PC-9 (cell line): ENCODE measurements at regions not wholly inside any gene's neighbourhood (a gene's known extent, or its start where the extent isn't known, plus 50 kb on each side); places are given as distances from the start of the nearest gene placed in this dataset.

Experiments used
- BruUV-seq: library from RNA; stranded (reverse); fragments of 400-500 nt; replicated peaks from 2 replicates; lab custom pipeline; 2021; lab: Mats Ljungman, UMichigan
- CTCF ChIA-PET: fragments of 300-600 bp; sonication (Branson Sonifier 250); formaldehyde crosslinking; loops from one replicate; lab custom pipeline; 2022; ENCODE audit warnings: antibody characterized with exemption; lab: Charles Lee
- POLR2A ChIA-PET: fragments of 300-600 bp; sonication (Branson Sonifier 250); formaldehyde crosslinking; loops from one replicate; lab custom pipeline; 2022; ENCODE audit warnings: antibody characterized with exemption; ENCODE audit not compliant: unreplicated experiment; lab: Charles Lee
- DNase-seq, 2 experiments: peaks; one replicate each; pipeline versions ENCODE4 v3.0.0 to v3.0.0-alpha.2; 2015 to 2022; ENCODE audit warnings: mixed read lengths in 1 of 2
- H2AFZ ChIP-seq: fragments of 200-600 bp; sonication (generic); 2 replicates; pipeline ENCODE4 v1.8.1; 2017; ENCODE audit warnings: antibody characterized with exemption
- H3F3A ChIP-seq: fragments of 200-600 bp; sonication (generic); 2 replicates; pipeline ENCODE4 v1.8.1; 2017; ENCODE audit warnings: antibody characterized with exemption, mild to moderate bottlenecking, low read depth; ENCODE audit not compliant: insufficient read depth
- H3K27ac ChIP-seq: fragments of 200-600 bp; sonication (generic); 2 replicates; pipeline ENCODE4 v1.6.1; 2016; ENCODE audit warnings: mixed run types
- H3K27me3 ChIP-seq: fragments of 200-600 bp; sonication (generic); 2 replicates; pipeline ENCODE4 v1.6.1; 2016; ENCODE audit warnings: low read depth, mixed run types; ENCODE audit not compliant: insufficient read depth
- H3K36me3 ChIP-seq: fragments of 200-600 bp; sonication (generic); 2 replicates; pipeline ENCODE4 v1.6.1; 2016; ENCODE audit warnings: low read depth, mixed run types
- H3K4me1 ChIP-seq: fragments of 200-600 bp; sonication (generic); replicated peaks from 2 replicates; pipeline ENCODE4 v1.6.1; 2016; ENCODE audit warnings: mixed run types; ENCODE audit not compliant: insufficient read depth
- H3K4me2 ChIP-seq: fragments of 200-600 bp; sonication (generic); 2 replicates; pipeline ENCODE4 v1.6.1; 2017; ENCODE audit warnings: mixed run types
- H3K4me3 ChIP-seq: fragments of 200-600 bp; sonication (generic); 2 replicates; pipeline ENCODE4 v1.6.1; 2016; ENCODE audit warnings: mixed run types
- H3K79me2 ChIP-seq: fragments of 200-600 bp; sonication (generic); 2 replicates; pipeline ENCODE4 v1.6.1; 2017; ENCODE audit warnings: low read depth, mixed run types
- H3K9me2 ChIP-seq: fragments of 200-600 bp; sonication (generic); 2 replicates; pipeline ENCODE4 v1.8.1; 2017; ENCODE audit warnings: mild to moderate bottlenecking; ENCODE audit not compliant: insufficient read depth
- H3K9me3 ChIP-seq: fragments of 200-600 bp; sonication (generic); 2 replicates; pipeline ENCODE4 v1.8.1; 2016; ENCODE audit warnings: low read depth; ENCODE audit not compliant: insufficient read depth
- H4K20me1 ChIP-seq: fragments of 200-600 bp; sonication (generic); 2 replicates; pipeline ENCODE4 v1.8.1; 2017; ENCODE audit not compliant: insufficient read depth
- EZH2 ChIP-seq: fragments of 200-600 bp; sonication (generic); IDR thresholded peaks from 2 replicates; pipeline ENCODE4 v1.8.0; 2017; ENCODE audit warnings: antibody characterized with exemption, low read depth
- intact Hi-C: fragments of 100-400 bp; cut with micrococcal nuclease; formaldehyde crosslinking; loops from one replicate; pipeline ENCODE4 v1.10.0; 2022; ENCODE audit not compliant: unreplicated experiment
- TF ChIP-seq, protein P1 (sequence below): fragments of 200-600 bp; sonication (generic); conservative IDR thresholded peaks from 2 replicates; pipeline ENCODE4 v1.6.1; 2017; ENCODE audit warnings: mixed run types, antibody characterized with exemption, mild to moderate bottlenecking, moderate library complexity

GRCh38 chr7:153090764-153091163, 331.2 kb downstream of the ACTR3B start:
- CTCF ChIA-PET, result no interaction called here
- intact Hi-C loops, result no loop called here
- no peak for TF ChIP-seq EZH2
- TF ChIP-seq, protein P1, sequence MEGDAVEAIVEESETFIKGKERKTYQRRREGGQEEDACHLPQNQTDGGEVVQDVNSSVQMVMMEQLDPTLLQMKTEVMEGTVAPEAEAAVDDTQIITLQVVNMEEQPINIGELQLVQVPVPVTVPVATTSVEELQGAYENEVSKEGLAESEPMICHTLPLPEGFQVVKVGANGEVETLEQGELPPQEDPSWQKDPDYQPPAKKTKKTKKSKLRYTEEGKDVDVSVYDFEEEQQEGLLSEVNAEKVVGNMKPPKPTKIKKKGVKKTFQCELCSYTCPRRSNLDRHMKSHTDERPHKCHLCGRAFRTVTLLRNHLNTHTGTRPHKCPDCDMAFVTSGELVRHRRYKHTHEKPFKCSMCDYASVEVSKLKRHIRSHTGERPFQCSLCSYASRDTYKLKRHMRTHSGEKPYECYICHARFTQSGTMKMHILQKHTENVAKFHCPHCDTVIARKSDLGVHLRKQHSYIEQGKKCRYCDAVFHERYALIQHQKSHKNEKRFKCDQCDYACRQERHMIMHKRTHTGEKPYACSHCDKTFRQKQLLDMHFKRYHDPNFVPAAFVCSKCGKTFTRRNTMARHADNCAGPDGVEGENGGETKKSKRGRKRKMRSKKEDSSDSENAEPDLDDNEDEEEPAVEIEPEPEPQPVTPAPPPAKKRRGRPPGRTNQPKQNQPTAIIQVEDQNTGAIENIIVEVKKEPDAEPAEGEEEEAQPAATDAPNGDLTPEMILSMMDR, result no peak

GRCh38 chr7:153091477-153091876, 331.9 kb downstream of the ACTR3B start:
- Histone ChIP-seq H3K9me3 (no peaks in the 10 kb centered on the region; the same call in 1 of the 2 replicates), H3K27me3 (peaks cover 96% of the 10 kb centered on the region), H3F3A (no peaks in the 10 kb centered on the region), H3K4me2 (no peak overlapping the region), H4K20me1 (no peaks in the 10 kb centered on the region), H3K27ac (no peak overlapping the region), H3K9me2 (no peaks in the 10 kb centered on the region), H3K4me1 (no peaks in the 10 kb centered on the region), H2AFZ (no peak overlapping the region), H3K36me3 (no peaks in the 10 kb centered on the region), H3K79me2 (no peaks in the 10 kb centered on the region), H3K4me3 (no peak overlapping the region)
- intact Hi-C loops, result no loop called here
- no TSS peak for BruUV-seq
- no peak for DNase-seq
- ChIA-PET POLR2A (no interaction called here), CTCF (no interaction called here)
- TF ChIP-seq EZH2, result no peak
- TF ChIP-seq, protein P1, result no peak

More at GRCh38 chr7:153090764-153091163, 331.2 kb downstream of the ACTR3B start:
- POLR2A ChIA-PET, result no interaction called here
- H3K4me3 ChIP-seq, result no peak overlapping the region
- no peaks in the 10 kb centered on the region for H3K36me3 ChIP-seq
- no peak for DNase-seq
- no peak overlapping the region for H3K4me2 ChIP-seq
- H3K9me2 ChIP-seq, result no peaks in the 10 kb centered on the region
- H3K27ac ChIP-seq, result no peak overlapping the region
- no peaks in the 10 kb centered on the region for H3F3A ChIP-seq
- no peak overlapping the region for H2AFZ ChIP-seq
- H3K9me3 ChIP-seq, result no peaks in the 10 kb centered on the region; the same call in 1 of the 2 replicates
- H3K79me2 ChIP-seq, result no peaks in the 10 kb centered on the region
- H3K27me3 ChIP-seq, result peaks cover 96% of the 10 kb centered on the region
- no peaks in the 10 kb centered on the region for H4K20me1 ChIP-seq
- BruUV-seq, result no TSS peak
- H3K4me1 ChIP-seq, result no peaks in the 10 kb centered on the region

GRCh38 chr7:153097511-153098201, 338.1 kb downstream of the ACTR3B start:
- H3K4me1 ChIP-seq, result no peaks in the 10 kb centered on the region
- ChIA-PET CTCF (no interaction called here), POLR2A (interaction anchor here (0.7 kb wide), 1 partner anchor 42 kb away, joined by 16 read pairs; no protein-coding TSS in a partner anchor)
- no peak overlapping the region for H3K27ac ChIP-seq
- intact Hi-C loops, result no loop called here
- no peaks in the 10 kb centered on the region for H3K79me2 ChIP-seq
- DNase-seq, result no peak
- no peaks in the 10 kb centered on the region for H3K9me3 ChIP-seq
- no peaks in the 10 kb centered on the region for H4K20me1 ChIP-seq
- H3K4me2 ChIP-seq, result no peak overlapping the region
- peaks cover 87% of the 10 kb centered on the region for H3K27me3 ChIP-seq
- no peaks in the 10 kb centered on the region for H3K36me3 ChIP-seq
- H3K9me2 ChIP-seq, result no peaks in the 10 kb centered on the region
- TF ChIP-seq EZH2, result no peak
- TF ChIP-seq, protein P1, result no peak
- H2AFZ ChIP-seq, result no peak overlapping the region
- no peaks in the 10 kb centered on the region for H3F3A ChIP-seq
- no TSS peak for BruUV-seq
- no peak overlapping the region for H3K4me3 ChIP-seq
